Naive B cell (primary cell): ENCODE measurements at regions not wholly inside any gene's neighbourhood (a gene's known extent, or its start where the extent isn't known, plus 50 kb on each side); places are given as distances from the start of the nearest gene placed in this dataset.

Source experiments
- ATAC-seq, 2 donors: fragments of 150-1000 bp; cut with Tn5 transposase; 2 replicates each; pipeline ENCODE4 v1.10.0; 2021; ENCODE audit warnings: low read depth in 2 of 2, mild to moderate bottlenecking in 2 of 2, moderate library complexity in 2 of 2
- DNase-seq: peaks from one replicate; pipeline ENCODE4 v3.0.0; 2022
- H3K27ac Mint-ChIP-seq, 6 donors: one replicate each; pipeline ENCODE4 v1.8.0; 2020 to 2022; ENCODE audit warnings: mild to moderate bottlenecking in 6 of 6, mixed read lengths in 6 of 6, moderate library complexity in 5 of 6, inconsistent platforms in 2 of 6
- H3K27me3 Mint-ChIP-seq, 3 donors: one replicate each; pipeline ENCODE4 v1.8.0; 2021 to 2022; ENCODE audit warnings: mixed read lengths in 3 of 3, mild to moderate bottlenecking in 1 of 3
- H3K36me3 Mint-ChIP-seq, 2 donors: one replicate each; pipeline ENCODE4 v1.8.0; 2020 to 2022; ENCODE audit warnings: mixed read lengths in 2 of 2, inconsistent platforms in 1 of 2, mild to moderate bottlenecking in 1 of 2
- H3K4me1 Mint-ChIP-seq, 3 donors: one replicate each; pipeline ENCODE4 v1.8.0; 2020 to 2022; ENCODE audit warnings: mixed read lengths in 3 of 3, inconsistent platforms in 1 of 3, mild to moderate bottlenecking in 1 of 3, moderate library complexity in 1 of 3
- H3K4me3 Mint-ChIP-seq, 8 donors: one replicate each; pipeline ENCODE4 v1.8.0; 2020 to 2022; ENCODE audit warnings: mild to moderate bottlenecking in 8 of 8, mixed read lengths in 8 of 8, moderate library complexity in 8 of 8, inconsistent platforms in 2 of 8
- H3K9me3 Mint-ChIP-seq, 7 donors: one replicate each; pipeline ENCODE4 v1.8.0; 2020 to 2022; ENCODE audit warnings: mixed read lengths in 7 of 7, mild to moderate bottlenecking in 5 of 7, inconsistent platforms in 2 of 7, moderate library complexity in 1 of 7

DNA sequence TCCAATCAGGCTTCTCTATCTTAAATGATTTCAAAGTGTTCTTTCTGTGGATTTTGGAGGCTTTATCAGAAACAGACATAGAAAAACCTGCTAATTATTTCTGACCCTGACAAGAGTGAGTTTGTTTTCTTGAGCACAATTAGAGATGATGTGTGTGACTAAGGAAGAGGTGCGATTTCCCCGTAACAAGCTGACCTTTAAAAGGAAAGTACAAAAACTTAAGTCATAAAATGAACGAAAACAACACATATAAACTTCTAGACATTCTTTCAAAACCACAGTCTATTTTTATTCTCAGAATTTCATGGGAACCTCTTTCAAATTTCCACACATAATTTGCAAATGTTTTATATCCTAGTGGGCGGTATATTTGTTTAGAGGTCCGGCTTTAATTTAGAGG is 604.8 kb downstream of the CPS1 start:
- Mint-ChIP-seq H3K27me3 (peaks cover 0 to 3% (median 0%) of the 10 kb centered on the region in 3 donors), H3K9me3 (no peaks in the 10 kb centered on the region), H3K27ac (no peak overlapping the region), H3K4me3 (no peak overlapping the region), H3K4me1 (no peaks in the 10 kb centered on the region), H3K36me3 (no peaks in the 10 kb centered on the region)
- ATAC-seq (no peak), DNase-seq (no peak)

- Mint-ChIP-seq H3K27me3 (peaks cover 0 to 3% (median 0%) of the 10 kb centered on the region in 3 donors), H3K27ac (no peak overlapping the region), H3K4me1 (no peaks in the 10 kb centered on the region), H3K9me3 (no peaks in the 10 kb centered on the region), H3K36me3 (no peaks in the 10 kb centered on the region), H3K4me3 (no peak overlapping the region)
- DNase-seq (no peak), ATAC-seq (no peak)
Observed at GRCh38 chr2:211162911-211163310, 606.5 kb downstream of the CPS1 start.

DNA sequence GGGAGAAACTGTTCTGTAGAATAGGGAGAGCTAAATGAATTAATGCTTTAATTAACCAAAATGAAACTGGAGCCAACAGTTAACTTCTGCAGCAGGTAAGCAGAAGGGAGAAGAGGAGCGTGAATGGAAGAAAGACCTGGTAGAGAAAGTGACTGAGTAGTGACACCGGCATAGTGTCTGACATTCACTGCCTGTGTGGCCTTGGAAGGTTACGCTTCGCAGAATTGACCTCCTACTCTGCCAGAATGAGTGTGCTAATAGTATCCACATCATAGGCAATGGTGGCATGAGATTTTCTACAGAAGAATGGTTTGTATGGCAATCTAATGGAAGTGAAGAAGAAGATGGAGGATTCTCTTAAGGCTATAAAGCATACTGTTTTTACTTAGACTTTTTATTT is 614.4 kb downstream of the CPS1 start:
- no peaks in the 10 kb centered on the region for H3K4me1 Mint-ChIP-seq

GRCh38 chr2:211174021-211174420 is 617.6 kb downstream of the CPS1 start:
- Mint-ChIP-seq H3K27ac (no peak overlapping the region), H3K9me3 (peaks cover 0 to 3% (median 0%) of the 10 kb centered on the region in 7 donors), H3K4me3 (no peak overlapping the region), H3K4me1 (no peaks in the 10 kb centered on the region), H3K27me3 (no peaks in the 10 kb centered on the region), H3K36me3 (no peaks in the 10 kb centered on the region)
- ATAC-seq = no peak
- no peak for DNase-seq

More for the DNA sequence above, 614.4 kb downstream of the CPS1 start:
- no peak overlapping the region for H3K27ac Mint-ChIP-seq
- peaks cover 0 to 3% (median 0%) of the 10 kb centered on the region in 7 donors for H3K9me3 Mint-ChIP-seq
- ATAC-seq (no peak), DNase-seq (no peak)
- no peak overlapping the region for H3K4me3 Mint-ChIP-seq
- H3K27me3 Mint-ChIP-seq = no peaks in the 10 kb centered on the region
- H3K36me3 Mint-ChIP-seq = no peaks in the 10 kb centered on the region

DNA sequence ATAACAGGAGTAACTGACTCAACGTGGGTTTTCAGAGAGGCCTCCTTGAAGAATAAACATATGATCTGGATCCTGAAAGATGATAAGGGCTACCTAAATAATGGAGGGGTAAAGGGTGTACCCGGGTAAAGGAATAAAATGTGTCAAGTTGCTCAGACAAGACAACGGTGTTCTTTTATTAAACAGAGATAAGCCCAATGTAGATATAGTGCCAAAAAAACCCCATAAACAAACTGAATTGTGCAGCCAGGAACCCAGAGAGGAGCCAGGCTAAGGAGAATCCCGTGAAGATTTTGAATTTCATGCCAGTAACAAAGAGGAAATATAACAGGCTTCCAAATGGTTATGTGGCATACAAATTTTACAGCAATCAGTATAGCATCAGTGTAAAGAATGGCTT is 618.2 kb downstream of the CPS1 start:
- no peaks in the 10 kb centered on the region for H3K36me3 Mint-ChIP-seq
- DNase-seq (no peak), ATAC-seq (no peak)
- H3K4me3 Mint-ChIP-seq = no peak overlapping the region
- H3K4me1 Mint-ChIP-seq = no peaks in the 10 kb centered on the region
- H3K27ac Mint-ChIP-seq = no peak overlapping the region
- peaks cover 0 to 3% (median 0%) of the 10 kb centered on the region in 7 donors for H3K9me3 Mint-ChIP-seq
- no peaks in the 10 kb centered on the region for H3K27me3 Mint-ChIP-seq

- H3K27ac Mint-ChIP-seq = no peak overlapping the region
- no peaks in the 10 kb centered on the region for H3K4me1 Mint-ChIP-seq
- DNase-seq = no peak
- ATAC-seq = no peak
- H3K27me3 Mint-ChIP-seq = no peaks in the 10 kb centered on the region
- H3K36me3 Mint-ChIP-seq = no peaks in the 10 kb centered on the region
- no peak overlapping the region for H3K4me3 Mint-ChIP-seq
- peaks cover 0 to 3% (median 0%) of the 10 kb centered on the region in 7 donors for H3K9me3 Mint-ChIP-seq
Observed at GRCh38 chr2:211175956-211176355, 619.6 kb downstream of the CPS1 start.

GRCh38 chr2:211176514-211177141 is 620.2 kb downstream of the CPS1 start:
- no peak overlapping the region for H3K4me3 Mint-ChIP-seq
- H3K9me3 Mint-ChIP-seq = peaks cover 0 to 3% (median 0%) of the 10 kb centered on the region in 7 donors
- no peaks in the 10 kb centered on the region for H3K4me1 Mint-ChIP-seq
- H3K27ac Mint-ChIP-seq = no peak overlapping the region
- DNase-seq = no peak
- no peak for ATAC-seq
- no peaks in the 10 kb centered on the region for H3K27me3 Mint-ChIP-seq
- H3K36me3 Mint-ChIP-seq = no peaks in the 10 kb centered on the region

DNA sequence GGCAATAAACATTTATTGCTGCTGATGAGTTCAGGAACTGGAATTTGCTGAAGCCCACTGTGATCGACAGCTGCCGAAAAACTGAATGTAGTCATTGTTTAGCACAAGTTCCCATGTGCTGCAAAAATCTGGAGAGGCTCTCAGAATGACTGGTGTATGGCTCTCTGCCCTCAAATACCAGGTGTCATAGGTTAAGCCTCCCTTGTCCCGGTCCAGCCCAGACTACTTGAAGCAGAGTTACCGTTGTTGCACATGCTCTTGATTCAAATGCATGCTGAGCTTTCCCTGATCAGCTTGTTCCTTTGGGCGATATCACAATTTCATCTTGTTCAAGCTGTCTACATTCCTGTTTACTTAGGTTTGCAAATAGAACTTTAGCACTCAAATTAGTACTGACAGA is 625.2 kb downstream of the CPS1 start:
- no peak overlapping the region for H3K27ac Mint-ChIP-seq
- H3K9me3 Mint-ChIP-seq = peaks cover 0 to 2% (median 0%) of the 10 kb centered on the region in 7 donors
- no peaks in the 10 kb centered on the region for H3K4me1 Mint-ChIP-seq
- H3K27me3 Mint-ChIP-seq = no peaks in the 10 kb centered on the region
- no peak for ATAC-seq
- no peaks in the 10 kb centered on the region for H3K36me3 Mint-ChIP-seq
- H3K4me3 Mint-ChIP-seq = no peak overlapping the region
- no peak for DNase-seq

GRCh38 chr2:211187602-211188001 is 631.2 kb downstream of the CPS1 start:
- Mint-ChIP-seq H3K4me1 (no peaks in the 10 kb centered on the region), H3K36me3 (no peaks in the 10 kb centered on the region), H3K27me3 (no peaks in the 10 kb centered on the region), H3K4me3 (no peak overlapping the region), H3K27ac (no peak overlapping the region), H3K9me3 (peaks cover 0 to 4% (median 0%) of the 10 kb centered on the region in 7 donors)
- DNase-seq (no peak), ATAC-seq (no peak)

DNA sequence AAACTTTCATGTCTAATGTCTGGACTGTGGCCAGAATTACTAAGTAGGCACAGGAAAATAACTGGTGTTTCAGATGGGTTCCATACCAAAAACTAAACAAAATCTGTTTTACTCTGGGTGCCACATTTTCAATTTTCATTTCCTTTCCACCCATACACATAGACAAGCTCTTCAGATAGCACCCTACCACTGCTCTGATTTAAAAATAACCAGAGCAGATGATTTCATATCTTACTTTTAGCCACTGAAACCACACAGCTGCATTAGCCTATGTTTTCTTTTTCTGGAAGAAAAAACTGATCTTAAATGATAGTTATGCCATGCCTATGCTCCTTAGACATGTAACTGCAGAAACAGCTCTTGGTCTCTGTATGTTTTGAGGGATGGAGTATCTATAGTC is 647.6 kb downstream of the CPS1 start:
- Mint-ChIP-seq H3K4me1 (no peaks in the 10 kb centered on the region), H3K9me3 (peaks cover 0 to 4% (median 0%) of the 10 kb centered on the region in 7 donors), H3K27me3 (no peaks in the 10 kb centered on the region), H3K27ac (no peak overlapping the region), H3K4me3 (no peak overlapping the region), H3K36me3 (no peaks in the 10 kb centered on the region)
- DNase-seq (no peak), ATAC-seq (no peak)

DNA sequence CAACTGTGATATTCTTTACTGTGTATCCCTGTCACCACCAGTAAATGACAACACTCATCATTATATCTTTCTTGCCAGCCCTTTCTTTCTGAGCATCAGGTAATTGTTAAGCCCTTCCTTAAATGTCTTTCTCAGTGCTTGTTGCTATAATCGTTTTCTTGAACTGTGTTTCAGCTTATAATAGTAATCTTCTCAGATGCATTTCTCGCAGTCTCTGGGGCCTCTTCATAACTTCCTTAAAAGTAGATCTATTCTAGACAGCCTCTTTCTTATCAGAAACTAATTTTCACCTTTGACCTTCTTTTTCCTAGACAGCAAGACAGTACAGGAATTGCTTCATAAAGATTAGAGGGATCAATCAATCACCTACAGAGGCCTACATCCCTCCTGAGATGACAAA is 648.1 kb downstream of the CPS1 start:
- no peak overlapping the region for H3K27ac Mint-ChIP-seq
- H3K4me3 Mint-ChIP-seq = no peak overlapping the region
- DNase-seq (no peak), ATAC-seq (no peak)
- H3K27me3 Mint-ChIP-seq = no peaks in the 10 kb centered on the region
- H3K4me1 Mint-ChIP-seq = no peaks in the 10 kb centered on the region
- peaks cover 0 to 4% (median 0%) of the 10 kb centered on the region in 7 donors for H3K9me3 Mint-ChIP-seq
- H3K36me3 Mint-ChIP-seq = no peaks in the 10 kb centered on the region

DNA sequence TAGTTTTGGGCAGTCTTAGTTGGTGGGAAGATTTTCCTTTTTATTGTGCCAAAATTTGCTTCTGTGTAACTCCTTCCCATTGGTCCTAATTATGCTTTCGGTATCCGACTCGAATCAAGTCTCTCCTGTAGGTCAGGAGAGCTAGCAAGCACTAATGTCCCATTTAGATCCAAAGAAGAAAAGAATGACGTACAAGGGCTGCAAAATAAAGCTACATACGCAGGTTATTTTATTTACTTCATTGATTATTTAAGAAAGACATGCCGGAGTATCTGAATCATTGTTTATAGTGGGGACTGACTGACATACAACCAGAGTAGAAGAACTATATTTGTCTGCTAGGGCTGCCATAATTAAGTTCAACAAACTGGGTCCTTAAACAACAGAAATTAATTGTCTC is 648.5 kb downstream of the CPS1 start:
- Mint-ChIP-seq H3K4me1 (no peaks in the 10 kb centered on the region), H3K27me3 (no peaks in the 10 kb centered on the region), H3K27ac (no peak overlapping the region), H3K4me3 (no peak overlapping the region), H3K9me3 (peaks cover 0 to 4% (median 0%) of the 10 kb centered on the region in 7 donors), H3K36me3 (no peaks in the 10 kb centered on the region)
- ATAC-seq (no peak), DNase-seq (no peak)

- no peak for ATAC-seq
- DNase-seq = no peak
- H3K9me3 Mint-ChIP-seq = peaks cover 0 to 4% (median 0%) of the 10 kb centered on the region in 7 donors
- H3K27me3 Mint-ChIP-seq = no peaks in the 10 kb centered on the region
- H3K4me3 Mint-ChIP-seq = no peak overlapping the region
- no peak overlapping the region for H3K27ac Mint-ChIP-seq
- no peaks in the 10 kb centered on the region for H3K36me3 Mint-ChIP-seq
- H3K4me1 Mint-ChIP-seq = no peaks in the 10 kb centered on the region
Observed at GRCh38 chr2:211205358-211205757, 649.0 kb downstream of the CPS1 start.

DNA sequence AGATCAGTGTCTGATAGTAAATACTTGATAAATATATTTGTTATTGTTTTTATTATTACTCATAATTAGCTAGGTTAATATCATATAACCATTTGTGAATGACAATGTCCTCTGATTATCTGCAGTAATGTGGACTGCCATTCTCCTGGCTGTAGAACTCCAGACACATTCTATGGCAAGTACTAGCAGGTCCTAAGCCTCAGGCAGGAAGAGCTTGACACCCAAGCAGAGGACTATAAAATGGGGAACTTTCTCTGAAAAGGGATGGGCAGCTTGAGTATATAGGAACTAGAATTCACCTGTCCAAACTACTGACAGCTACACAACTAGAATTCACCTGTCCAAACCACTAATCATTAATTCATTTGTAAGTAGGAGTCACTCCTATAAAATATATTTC is 649.4 kb downstream of the CPS1 start:
- H3K4me1 Mint-ChIP-seq = no peaks in the 10 kb centered on the region
- no peaks in the 10 kb centered on the region for H3K27me3 Mint-ChIP-seq
- no peak for DNase-seq
- peaks cover 0 to 4% (median 0%) of the 10 kb centered on the region in 7 donors for H3K9me3 Mint-ChIP-seq
- no peaks in the 10 kb centered on the region for H3K36me3 Mint-ChIP-seq
- H3K27ac Mint-ChIP-seq = no peak overlapping the region
- H3K4me3 Mint-ChIP-seq = no peak overlapping the region
- ATAC-seq = no peak

DNA sequence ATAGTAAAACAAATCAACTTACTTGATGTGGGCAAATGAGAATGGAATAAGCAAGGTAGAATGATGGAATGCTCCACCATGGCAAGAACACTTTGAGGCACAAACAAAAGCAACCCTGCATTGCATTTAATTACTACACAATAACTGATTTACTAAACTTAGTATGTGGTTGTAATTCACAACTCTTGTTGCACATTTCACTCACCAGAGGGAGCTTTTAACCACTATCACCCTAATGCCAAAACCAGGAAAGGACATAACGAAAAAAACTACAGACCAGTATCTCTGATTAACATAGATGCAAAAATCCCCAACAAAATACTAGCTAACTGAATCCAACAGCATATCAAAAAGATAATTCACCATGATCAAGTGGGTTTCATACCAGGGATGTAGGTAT is 659.8 kb downstream of the CPS1 start:
- DNase-seq (no peak), ATAC-seq (no peak)
- Mint-ChIP-seq H3K9me3 (peaks cover 0 to 14% (median 5%) of the 10 kb centered on the region in 7 donors), H3K36me3 (no peaks in the 10 kb centered on the region), H3K27me3 (no peaks in the 10 kb centered on the region), H3K4me1 (no peaks in the 10 kb centered on the region), H3K27ac (no peak overlapping the region), H3K4me3 (no peak overlapping the region)
